Right lung (tissue), 2 donors: ENCODE measurements at regions not wholly inside any gene's neighbourhood (a gene's known extent, or its start where the extent isn't known, plus 50 kb on each side); places are given as distances from the start of the nearest gene placed in this dataset.

Source experiments
- DNase-seq, 2 donors: peaks; one replicate each; pipeline ENCODE4 v3.0.0-alpha.2; 2013

DNA sequence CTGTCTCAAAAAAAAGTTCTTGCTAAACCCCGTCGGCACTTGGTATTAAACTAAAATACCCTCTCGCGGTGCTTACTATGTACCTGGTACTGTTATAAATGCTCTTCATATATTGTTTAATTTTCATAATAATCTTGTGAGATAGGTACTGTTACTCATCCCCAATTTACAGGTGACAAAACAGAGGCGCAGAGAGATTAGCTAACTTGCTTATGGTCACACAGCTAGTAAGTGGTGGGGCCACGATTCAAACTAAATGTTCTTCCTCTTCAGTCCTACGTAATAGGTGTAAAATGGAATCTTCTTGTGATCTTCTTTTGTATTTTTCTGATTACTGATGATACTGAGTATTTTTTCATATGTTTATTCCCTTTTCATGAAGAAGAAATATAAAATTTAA is 51.3 kb downstream of the TET3 start:
- DNase-seq, result no peak

DNA sequence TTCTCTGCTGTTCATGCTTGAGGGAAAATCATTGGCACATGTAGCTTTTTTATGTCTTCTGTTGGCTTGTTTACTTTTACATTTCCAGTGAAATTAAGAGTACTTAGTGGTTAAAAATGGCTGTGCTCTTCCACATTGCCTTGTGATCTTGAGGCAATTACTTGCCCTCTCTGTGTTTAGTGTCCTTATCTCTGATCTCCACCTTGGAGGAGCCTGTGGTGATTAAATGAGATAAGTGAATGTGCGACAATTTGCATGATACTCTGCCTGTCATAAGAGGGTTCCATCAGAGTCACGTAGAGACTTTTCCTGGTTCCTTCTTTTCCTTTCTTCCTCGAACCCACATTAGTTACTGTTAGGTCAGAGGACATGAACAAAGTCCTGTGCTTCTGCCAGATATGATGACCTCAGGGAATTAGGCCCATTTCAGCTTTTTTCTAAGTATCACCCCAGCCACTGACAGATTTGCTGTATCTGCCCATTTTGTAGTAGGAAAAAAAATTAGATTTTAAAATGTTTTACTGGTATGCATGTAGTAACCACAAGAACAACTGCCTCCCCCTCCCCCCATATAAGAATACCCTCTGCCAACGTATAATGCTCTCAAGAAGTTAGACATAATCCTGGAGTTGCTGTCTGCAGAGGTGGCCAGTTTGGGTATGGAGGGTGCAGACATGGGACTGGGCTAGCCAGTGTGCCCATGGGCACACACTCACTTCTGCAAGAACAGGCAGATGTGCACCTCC is 51.9 kb downstream of the TET3 start:
- DNase-seq, result no peak

DNA sequence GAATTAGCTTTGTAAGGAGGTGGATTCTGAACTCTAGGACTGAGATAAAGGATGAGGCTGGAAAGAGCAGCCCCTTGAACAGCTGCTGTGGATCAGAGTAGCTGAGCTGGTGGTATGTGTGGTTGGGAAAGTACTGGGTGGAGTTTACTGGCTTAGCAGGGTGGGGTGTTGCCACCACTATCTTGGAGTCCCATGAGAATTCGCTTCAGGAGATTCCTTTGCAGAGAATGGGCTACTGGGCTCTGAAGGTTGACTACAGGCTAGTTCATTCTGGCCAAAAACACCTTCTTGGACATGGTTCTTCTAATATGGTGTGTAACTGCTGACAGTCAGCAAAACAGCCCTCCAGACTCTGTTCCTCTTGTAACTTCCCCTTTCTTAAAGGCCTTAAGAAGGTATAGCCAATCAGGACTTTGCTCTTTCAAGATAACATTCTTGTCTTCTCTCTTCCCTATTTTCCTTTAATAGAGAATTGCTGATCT is 52.7 kb downstream of the TET3 start:
- DNase-seq, result peak; percentile 21 to 24

DNA sequence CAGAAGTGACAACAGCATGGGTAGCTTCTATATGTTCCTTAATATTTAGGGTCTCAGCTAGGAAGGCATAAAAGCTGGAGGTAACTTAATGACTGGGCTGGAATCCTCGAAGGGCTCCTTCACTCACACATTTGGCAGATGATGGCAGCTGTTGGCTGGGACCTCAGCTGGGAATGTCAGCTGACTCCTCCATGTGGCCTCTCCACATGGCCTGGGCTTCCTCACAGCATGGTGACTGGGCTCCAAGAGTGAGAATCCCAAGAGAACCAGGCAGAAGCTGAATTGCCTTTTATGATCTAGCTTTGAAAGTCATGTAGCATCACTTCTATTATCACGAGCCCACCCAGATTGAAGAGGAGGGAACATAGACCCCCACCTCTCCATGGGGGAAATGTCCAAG is 54.9 kb downstream of the TET3 start:
- DNase-seq, result no peak

DNA sequence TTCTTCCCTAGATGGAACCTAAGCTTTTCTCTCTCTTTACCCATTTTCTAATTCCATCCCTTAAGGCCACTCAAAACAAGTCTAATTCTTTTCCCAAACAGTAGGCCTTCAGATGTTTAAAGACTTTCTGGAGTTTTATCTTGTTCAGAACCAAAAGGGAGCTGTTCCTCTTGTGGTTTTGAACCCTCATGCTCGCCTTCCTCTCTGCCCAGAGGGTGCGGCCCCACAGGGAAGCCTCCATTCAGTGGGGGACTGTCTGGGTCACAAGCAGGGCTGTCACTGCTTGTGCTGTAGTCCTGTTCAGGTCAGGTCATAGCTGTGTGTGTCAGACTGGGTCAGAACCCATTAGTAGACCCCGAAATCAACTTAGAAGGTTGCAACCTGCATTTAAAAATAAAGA is 56.5 kb downstream of the TET3 start:
- no peak for DNase-seq

DNA sequence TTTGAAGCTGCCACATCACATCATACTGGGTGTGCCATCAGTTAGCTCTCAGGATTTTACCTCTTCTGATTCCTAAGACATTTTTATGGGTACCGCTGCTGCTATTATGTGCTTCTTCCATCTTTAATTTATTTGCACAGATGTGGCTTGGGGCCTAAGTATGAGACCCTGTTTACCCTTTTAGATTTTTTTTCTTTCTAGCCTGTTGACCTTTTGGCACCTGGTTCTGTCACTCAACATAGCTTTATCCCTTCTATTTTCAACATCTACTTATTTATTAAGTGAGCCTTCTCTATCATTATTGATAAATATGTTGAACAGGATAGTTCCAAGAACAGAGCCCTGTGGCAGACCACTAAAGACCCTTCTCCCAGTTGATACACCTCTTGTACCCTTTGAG is 57.0 kb downstream of the TET3 start:
- DNase-seq, result no peak

DNA sequence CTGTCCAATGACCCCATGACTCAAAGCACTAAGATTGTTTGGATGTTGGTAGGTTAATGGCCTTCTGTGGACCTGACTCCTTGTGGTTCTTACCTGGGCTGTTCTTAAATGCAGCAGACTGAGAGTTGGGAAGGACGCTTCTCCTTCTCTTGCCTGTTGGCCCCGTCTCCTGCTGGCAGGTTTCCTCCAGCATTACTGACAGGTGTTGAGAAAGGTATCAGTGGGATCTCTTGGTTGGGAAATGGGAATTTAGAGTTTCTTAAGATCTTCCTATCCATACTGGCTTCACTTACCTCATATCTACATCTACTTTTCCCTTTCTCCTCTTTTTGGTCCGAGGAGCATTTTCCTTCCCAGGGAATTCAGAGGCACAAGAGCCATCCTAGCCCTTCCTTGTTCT is 57.9 kb downstream of the TET3 start:
- no peak for DNase-seq

GRCh38 chr2:74043345-74044329 is 58.9 kb downstream of the TET3 start:
- DNase-seq, result no peak

DNA sequence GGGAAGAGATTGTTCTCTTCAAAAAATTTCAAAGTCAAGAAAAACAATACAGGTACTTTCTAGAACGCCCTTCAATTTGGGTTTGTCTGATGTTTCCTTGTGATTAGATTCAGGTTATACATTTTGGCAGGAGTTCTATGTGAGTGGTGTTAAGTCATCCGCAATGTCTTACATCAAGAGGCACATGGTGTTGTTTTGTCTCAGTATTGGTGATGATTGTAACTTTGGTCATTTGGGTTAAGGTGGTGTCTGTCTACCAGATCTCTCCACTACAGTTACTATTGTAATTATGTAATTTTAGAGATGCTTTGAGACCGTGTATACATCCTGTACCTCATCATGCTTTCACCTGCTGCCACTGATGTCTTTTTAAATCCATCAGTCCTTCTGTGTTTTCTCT is 60.3 kb downstream of the TET3 start:
- no peak for DNase-seq

- DNase-seq, result peak; percentile 36
These were observed 60.7 kb downstream of the TET3 start for GRCh38 chr2:74045454-74045853.

DNA sequence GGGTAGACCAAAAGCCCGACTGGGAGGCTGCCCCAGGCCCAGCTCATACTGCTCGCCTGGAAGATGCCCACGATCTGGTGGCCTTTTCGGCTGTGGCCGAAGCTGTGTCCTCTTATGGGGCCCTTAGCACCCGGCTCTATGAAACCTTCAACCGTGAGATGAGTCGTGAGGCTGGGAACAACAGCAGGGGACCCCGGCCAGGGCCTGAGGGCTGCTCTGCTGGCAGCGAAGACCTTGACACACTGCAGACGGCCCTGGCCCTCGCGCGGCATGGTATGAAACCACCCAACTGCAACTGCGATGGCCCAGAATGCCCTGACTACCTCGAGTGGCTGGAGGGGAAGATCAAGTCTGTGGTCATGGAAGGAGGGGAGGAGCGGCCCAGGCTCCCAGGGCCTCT is 61.7 kb downstream of the TET3 start:
- DNase-seq, result no peak

GRCh38 chr2:74047152-74047551 is 62.4 kb downstream of the TET3 start:
- no peak for DNase-seq

DNA sequence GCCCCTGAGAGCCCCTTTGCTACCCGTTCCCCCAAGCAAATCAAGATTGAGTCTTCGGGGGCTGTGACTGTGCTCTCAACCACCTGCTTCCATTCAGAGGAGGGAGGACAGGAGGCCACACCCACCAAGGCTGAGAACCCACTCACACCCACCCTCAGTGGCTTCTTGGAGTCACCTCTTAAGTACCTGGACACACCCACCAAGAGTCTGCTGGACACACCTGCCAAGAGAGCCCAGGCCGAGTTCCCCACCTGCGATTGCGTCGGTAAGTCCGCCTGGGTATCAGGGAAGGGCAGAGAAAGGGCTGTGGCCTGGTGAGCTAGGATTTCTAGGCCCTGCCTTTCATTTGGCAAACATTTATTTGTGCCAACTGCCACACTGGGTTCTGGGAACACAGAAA is 63.4 kb downstream of the TET3 start:
- no peak for DNase-seq

DNA sequence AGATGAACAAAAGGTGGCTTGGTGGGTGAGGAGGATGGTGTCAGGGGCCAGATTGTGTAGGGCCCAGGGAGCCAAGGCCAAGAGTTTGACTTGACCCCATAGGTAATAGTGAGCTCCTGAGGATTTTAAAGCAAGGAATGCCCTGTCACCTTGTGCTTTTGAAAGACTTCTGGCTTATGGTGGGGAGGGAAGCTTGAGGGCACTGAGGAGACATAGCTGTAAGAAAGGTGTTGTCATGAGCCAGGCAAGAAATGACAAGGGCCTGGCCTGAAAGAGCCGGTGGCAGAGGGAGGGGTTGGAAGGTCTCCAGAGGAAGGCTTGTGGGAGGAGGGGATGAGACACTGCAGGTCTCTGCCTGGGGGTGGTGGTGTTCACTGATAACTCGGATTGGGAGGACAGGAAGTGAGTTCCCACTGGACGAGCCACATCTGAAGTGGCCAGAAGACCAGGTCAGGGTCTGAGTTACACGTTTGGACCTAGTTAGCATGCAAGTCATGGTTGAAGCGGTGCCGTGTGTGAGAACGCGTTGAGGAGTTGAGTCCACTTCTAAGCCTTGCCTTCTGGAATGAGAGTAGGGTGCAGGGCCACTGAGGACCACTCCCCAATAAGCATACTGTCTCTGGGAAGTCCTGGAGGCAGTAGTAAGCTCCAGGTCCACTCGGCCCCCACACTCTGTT is 64.3 kb downstream of the TET3 start:
- DNase-seq, result no peak

GRCh38 chr2:74050151-74050550 is 65.4 kb downstream of the TET3 start:
- DNase-seq, result no peak

- no peak for DNase-seq
These were observed 66.8 kb downstream of the TET3 start for GRCh38 chr2:74051504-74051903.

GRCh38 chr2:74052732-74053710 is 68.3 kb downstream of the TET3 start:
- DNase-seq, result no peak

DNA sequence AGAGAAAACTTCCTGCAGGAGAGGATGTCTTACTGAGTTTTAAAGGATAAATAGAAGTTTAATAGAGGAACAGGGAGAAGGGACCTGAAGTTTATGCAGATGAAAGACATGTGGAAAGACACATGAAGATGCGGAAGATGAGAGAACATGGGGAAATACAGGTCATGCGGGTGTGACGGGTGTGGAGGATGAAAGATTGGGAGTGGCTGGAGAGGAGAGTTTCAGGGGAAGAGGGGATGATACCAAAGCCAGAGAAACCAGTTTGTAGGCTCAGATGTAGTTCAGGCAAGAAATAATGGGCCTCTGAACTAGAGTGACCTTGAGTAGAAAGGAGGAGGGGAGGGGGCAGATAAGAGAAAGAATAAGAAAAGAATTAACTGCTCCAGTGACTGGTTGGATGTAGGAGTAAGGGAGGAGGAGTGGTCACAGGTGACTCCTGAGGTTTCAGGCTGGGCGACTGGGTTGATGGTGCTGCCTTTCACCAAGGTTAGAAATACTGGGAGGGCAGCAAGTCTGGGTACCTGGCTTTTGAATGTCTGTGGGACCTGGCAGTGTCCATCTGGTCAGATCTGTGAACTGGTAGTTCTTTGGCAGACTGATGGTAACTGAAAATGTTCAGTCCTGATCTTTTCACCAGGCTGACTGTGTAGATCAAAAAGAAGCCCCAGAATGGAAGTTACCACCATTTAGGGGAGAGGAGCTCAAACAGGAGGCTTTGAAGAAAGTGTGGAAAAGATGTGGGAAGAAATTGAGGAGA is 69.4 kb downstream of the TET3 start:
- no peak for DNase-seq

DNA sequence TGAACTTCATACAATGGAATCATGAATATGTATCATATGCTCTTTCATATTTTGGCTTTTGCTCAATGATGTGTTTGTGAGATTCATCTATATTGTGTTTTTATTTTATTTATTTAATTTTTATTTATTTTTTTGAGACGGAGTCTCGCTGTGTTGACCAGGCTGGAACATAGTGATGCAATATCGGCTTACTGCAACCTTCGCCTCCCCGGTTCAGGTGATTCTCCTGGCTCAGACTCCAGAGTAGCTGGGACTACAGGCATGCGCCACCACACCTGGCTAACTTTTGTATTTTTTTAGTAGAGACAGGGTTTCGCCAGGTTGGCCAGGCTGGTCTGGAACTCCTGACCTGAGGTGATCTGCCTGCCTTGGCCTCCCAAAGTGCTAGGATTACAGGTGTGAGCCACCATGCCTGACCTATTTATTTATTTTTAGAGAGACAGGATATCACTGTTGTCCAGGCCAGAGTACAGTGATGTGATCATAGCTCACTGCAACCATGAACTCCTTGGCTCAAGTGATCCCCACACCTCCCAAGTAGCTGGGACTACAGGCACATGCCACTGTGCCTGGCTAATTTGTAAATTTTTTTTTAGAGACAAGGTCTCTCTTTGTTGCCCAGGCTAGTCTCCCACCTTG is 74.5 kb downstream of the TET3 start:
- no peak for DNase-seq

- DNase-seq, result no peak
These were observed 78.8 kb downstream of the TET3 start for GRCh38 chr2:74063486-74063885.
